ENCODE measurements at regions not wholly inside any gene's neighbourhood (a gene's known extent, or its start where the extent isn't known, plus 50 kb on each side); places are given as distances from the start of the nearest gene placed in this dataset.

DNA sequence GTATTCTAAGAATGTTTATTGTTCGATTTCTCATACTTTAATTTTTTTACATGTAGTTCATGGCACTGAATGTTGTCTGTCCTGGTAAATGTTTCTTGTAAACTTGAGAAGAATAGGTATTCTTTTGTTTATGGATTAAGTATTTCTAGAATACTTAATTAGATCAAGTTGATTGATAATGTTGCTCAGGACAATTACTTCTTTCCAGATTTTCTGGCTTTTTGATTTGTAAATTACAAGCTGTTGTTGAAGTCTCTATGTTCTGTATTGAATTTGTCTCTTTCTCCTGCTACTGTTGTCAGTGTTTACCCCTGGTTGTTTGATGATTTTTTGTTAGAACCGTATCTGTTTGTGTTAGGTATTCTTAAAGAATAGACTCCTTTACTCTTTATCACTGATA lies 1720.9 kb upstream of the AGA start:
- TF ChIP-seq DPF2 (IDR thresholded peaks at IDR 0.05): no peak
- no peak for TF ChIP-seq SIN3A (IDR thresholded peaks at IDR 0.05; ENCODE audit: low read depth, low read length)
- TF ChIP-seq, protein P1, sequence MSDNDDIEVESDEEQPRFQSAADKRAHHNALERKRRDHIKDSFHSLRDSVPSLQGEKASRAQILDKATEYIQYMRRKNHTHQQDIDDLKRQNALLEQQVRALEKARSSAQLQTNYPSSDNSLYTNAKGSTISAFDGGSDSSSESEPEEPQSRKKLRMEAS (IDR thresholded peaks at IDR 0.05; ENCODE audit: low read depth, low read length): no peak
- TF ChIP-seq EP300 (IDR thresholded peaks at IDR 0.05; ENCODE audit: borderline replicate concordance in 1 of 2, control insufficient read depth in 1 of 2, low read depth in 2 of 2, low read length in 2 of 2): no peak
- TF ChIP-seq SPI1 (IDR thresholded peaks at IDR 0.05; ENCODE audit: borderline replicate concordance, insufficient read depth, low read depth, low read length): no peak
- TF ChIP-seq CREB1 (IDR thresholded peaks at IDR 0.05; ENCODE audit: low read depth): no peak

Data from GM12878 (cell line).